GM19239 (cell line): ENCODE measurements at regions not wholly inside any gene's neighbourhood (a gene's known extent, or its start where the extent isn't known, plus 50 kb on each side); places are given as distances from the start of the nearest gene placed in this dataset.

Source experiments
- DNase-seq: peaks from one replicate; pipeline ENCODE4 v3.0.0; 2011; ENCODE audit warnings: low spot score; ENCODE audit not compliant: insufficient read length
- FAIRE-seq: peaks from 2 replicates; lab custom pipeline; 2011; peaks lifted over from hg19 to GRCh38; lab: Jason Lieb, UNC

DNA sequence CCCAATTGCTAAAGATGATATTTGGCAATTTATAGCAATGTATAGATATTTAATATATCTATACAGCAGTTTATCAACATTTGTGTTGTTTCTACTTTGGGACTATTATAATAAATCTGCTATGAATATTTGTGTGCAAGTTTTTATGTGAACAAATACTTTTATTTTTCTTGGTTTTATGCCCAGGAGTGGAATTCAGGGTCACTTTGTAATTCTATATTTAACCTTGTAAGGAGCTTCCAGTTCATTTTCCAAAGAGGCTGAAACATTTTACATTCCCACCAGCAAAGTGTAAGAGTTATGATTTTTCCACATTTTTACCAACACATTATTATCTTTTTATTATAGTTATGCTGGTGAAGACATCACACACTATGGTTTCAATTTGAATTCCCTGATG is 801.3 kb downstream of the PCDH18 start:
- no peak for DNase-seq
- no peak for FAIRE-seq

DNA sequence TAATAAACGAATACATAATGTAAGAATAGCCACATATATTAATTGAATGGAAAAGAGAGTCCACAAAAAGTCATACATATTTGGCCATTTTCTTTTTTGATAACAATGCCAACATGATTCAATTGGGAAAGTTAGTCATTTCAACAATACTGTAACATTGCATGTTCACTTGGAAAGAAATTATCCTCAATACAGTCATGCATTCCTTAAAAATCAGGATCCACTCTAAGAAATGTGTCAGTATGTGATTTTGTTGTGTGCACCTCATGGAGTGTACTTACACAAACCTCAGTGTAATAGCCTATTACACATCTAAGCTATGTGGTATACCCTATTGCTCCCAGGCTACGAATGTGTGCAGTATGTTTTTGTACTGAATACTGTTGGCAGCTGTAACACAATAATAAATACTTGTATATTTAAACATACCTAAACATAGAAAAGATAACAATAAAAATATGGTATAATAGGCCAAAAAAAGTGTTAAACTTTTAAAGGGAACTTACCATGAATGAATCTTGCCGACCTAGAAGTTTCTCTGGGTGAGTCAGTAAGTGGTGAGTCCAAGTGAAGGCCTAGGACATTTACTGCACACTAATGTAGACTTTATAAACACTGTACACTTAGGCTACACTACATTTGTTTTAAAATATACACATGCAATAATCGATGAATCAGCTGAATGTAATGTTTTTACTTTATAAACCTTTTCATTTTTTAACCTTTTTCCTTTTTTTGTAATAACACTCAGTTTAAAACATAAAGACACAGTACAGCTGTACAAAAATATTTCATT is 806.8 kb downstream of the PCDH18 start:
- DNase-seq (no peak), FAIRE-seq (no peak)

DNA sequence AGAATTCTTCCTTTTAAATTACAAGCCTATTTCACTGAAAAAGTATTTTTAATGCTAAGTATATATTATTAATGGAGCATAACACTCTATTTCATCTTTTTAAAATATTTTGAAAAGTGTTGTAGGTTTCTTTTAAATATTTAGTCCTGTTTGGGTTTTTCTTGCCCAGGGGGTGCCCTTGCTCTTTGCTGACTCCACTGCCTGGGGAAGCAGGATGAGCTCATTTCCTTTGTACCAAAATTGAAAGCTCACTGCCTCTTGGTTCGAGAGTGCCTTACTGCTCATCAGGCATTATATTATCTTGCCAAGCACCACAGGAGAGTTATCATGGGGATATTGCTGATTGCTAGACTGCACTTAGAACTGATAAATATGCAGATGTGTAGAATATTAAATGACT is 819.2 kb downstream of the PCDH18 start:
- DNase-seq, result no peak

DNA sequence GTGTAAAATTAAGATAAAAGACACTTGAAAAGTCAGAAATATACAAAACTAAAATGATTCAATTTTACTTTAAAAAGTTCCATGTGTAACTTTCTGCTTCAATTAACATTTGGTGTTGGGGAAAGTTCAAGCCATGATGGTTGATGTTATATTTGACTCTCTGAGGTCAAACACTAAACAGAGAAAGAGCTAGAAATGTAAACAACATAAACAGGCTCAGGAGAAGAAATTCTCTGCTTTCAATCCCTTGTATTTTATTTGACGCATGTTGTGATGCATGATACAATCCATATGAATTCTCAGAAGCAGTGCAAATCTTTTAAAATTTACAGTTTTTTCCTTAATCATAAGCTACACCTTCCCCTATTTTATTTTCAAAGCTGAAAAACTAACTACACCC is 822.4 kb downstream of the PCDH18 start:
- no peak for DNase-seq
- FAIRE-seq, result no peak

More for the DNA sequence above, 819.2 kb downstream of the PCDH18 start:
- FAIRE-seq, result no peak

DNA sequence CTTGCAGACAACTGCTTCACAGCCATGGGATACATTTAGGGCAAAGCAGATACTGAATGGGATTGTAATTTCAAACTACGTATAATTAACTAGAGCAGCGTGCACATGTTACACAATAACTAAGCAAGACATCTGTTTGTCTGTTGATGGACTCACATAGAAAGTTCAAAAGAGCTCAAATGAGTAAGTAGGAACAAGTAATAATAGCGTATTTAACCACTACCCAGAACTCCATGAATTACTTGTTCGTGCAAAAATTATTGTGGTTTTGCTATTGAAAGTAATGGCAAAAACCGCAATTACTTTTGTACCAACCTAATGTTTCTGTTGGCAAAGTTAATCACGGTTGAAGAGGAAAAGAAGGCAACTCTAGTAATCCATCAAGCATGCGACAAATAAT is 825.4 kb downstream of the PCDH18 start:
- no peak for FAIRE-seq
- DNase-seq, result no peak

DNA sequence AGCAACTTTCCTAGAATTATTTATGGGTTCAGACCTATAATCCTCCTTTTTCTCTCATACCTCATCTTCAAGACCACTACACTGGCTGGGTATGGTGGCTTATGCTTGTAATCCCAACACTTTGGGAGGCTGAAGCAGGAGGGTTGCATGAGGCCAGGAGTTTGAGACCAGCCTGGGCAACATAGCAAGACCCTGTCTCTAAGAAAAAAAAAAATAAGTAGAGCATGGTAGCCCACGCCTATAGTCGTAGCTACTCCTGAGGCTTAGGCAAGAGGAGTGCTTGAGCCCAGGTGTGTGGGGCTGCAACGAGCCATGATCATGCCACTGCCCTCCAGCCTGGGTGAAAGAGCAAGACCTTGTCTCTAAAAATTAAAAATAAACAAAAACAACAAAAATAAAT is 832.4 kb downstream of the PCDH18 start:
- DNase-seq (no peak), FAIRE-seq (no peak)

DNA sequence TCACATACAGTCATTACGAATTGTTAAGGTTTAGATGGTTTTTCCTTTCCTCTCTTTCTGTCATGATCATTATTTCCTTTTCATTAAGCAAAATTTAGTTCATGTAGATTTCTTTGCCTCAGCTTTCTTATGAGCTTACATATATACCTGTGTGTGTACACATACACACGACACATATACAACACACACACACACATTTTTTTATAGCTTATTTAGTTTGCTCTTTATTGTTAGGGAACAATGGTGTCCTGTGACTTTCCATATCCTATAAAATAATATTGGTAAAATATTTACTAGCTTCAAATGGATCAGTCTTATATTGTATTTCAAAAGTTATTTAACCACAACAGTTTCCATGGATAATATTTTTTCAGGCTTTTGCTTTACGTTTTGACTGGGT is 840.7 kb downstream of the PCDH18 start:
- DNase-seq (no peak), FAIRE-seq (no peak)

DNA sequence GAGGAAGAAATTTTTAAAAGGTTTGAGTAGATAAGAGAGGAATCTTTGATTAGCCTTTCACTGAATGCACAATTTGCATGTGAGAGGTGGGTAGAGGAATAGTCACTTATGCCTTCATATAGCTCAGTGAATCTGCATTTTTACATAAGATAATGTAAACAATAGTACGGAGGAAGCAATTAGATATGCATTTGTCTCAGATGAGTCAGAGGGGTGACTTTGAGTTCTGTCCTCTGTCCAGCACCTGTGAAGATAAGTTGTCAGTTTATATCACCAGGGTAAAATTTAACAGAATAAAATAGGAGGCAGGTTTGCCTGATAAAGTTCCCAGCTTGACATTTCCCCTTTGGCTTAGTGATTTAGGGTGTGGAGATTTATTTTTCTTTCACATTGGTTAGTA is 841.9 kb downstream of the PCDH18 start:
- DNase-seq (no peak), FAIRE-seq (no peak)

DNA sequence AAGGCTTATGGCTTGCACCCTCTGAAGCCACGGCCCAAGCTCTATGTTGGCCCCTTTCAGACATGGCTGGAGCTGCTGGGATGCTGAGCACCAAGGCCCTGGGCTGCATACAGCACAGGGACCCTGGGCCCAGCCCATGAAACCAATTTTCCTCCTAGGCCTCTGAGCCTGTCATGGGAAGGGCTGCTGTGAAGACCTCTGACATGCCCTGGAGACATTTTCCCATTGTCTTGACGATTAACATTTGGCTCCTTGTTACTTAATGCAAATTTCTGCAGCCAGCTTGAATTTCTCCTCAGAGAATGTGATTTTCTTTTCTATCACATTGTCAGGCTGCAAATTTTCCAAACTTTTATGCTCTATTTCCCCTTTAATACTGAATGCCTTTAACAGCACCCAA is 844.7 kb downstream of the PCDH18 start:
- no peak for FAIRE-seq

DNA sequence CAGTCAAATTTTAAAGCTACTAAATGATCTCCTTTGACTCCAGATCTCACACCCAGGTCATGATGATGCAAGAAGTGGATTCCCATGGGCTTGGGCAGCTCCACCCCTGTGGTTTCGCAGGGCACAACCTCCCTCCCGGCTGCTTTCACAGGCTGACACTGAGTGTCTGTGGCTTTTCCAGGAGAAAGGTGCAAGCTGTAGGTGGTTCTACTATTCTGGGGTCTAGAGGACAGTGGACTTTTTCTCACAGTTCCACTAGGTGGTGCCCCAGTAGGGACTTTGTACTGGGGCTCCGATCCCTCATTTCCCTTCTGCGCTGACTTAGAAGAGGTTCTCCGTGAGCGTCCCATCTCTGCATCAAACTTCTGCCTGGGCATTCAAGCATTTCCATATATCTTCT is 845.2 kb downstream of the PCDH18 start:
- DNase-seq, result no peak
- no peak for FAIRE-seq

More for the DNA sequence above, 844.7 kb downstream of the PCDH18 start:
- DNase-seq, result no peak

DNA sequence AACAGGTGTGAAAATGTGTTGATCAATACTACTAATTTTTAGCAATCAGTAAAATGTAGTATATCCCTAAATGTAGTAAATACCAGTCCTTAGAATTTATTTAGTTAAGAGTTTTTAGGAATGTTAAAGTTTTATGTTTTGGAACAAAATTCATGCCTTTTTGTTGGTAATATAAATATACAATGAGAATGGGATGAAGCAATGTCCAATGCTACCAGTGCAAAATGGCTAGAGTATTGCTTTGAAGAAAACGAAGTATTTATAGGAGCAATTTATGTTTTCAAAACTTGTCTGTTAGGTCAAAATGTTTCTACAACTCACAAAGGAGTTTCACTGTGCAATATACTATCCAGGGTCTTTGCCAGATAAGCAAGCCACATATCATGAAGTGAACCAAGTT is 851.5 kb downstream of the PCDH18 start:
- DNase-seq (no peak), FAIRE-seq (no peak)

DNA sequence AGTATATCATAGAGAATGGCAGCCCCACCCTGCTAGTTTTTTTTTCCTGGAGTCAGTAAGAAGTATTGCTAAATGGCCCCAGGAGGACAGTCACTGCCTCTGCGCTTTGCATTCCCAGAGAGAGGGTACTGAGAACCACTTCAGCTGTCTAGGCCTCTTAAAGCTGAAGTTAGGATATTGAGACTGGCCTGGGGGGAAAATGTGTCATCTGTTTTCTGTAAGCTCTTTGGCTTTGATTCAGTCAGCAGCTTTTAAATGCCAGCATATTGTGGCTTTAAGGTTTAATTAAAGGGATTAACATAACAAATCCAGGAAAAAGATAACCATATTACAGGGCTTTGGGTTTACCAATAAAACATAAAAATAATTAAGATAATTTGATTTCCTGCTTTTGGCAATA is 852.0 kb downstream of the PCDH18 start:
- FAIRE-seq (no peak), DNase-seq (no peak)

DNA sequence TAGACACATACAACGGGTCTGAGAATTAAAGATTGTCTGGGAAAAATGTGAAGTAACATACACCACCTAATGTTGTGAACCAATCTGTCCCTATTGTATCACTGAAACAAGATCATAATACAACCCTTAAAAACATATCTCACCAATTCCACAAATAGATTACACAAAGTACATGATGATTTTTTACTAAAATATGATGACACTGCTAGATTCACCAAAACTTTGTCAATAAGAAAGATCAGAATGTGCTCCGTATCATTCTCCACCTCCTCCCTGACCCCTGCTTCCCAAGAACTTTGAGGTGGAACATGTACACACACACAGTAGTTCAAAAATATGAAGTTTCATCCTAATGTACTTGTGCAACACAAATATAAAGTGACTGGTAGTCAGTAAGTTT is 862.0 kb downstream of the PCDH18 start:
- FAIRE-seq (no peak), DNase-seq (no peak)

DNA sequence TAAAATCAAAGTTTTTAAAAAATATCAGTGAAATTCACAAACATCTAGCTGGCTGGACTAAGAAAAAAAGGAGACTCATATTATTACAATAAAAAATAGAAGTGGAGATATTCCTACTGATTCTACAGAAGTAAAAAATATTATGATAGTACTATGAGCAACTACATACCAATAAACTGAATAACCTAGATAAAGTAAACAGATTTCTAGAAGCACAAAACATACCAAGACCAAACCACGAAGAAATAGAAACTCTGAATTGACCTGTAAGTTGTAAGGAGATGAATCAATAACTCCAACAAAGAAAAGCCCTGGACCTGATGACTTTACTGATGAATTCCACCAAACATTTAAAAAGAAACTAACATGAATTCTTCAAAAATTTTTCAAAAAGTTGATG is 867.3 kb downstream of the PCDH18 start:
- FAIRE-seq, result no peak

DNA sequence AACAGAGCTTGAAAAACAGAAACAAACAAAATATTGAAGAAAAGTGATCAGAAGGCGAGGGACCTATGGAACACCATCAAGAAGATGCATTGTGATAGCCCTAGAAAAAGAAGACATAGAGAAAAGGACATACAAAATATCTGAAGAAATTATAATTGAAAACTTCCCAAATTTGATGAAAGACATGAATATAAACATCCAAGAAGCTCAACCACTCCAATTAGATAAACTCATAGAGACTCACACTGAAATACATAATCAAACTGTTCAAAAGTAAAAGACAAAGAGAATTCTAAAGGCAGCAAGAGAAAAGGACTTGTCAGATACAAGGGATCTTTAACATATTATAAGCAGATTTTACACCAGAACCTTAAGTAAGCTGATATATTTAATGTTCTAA is 869.8 kb downstream of the PCDH18 start:
- FAIRE-seq, result no peak
- no peak for DNase-seq

More for the DNA sequence above, 867.3 kb downstream of the PCDH18 start:
- no peak for DNase-seq

DNA sequence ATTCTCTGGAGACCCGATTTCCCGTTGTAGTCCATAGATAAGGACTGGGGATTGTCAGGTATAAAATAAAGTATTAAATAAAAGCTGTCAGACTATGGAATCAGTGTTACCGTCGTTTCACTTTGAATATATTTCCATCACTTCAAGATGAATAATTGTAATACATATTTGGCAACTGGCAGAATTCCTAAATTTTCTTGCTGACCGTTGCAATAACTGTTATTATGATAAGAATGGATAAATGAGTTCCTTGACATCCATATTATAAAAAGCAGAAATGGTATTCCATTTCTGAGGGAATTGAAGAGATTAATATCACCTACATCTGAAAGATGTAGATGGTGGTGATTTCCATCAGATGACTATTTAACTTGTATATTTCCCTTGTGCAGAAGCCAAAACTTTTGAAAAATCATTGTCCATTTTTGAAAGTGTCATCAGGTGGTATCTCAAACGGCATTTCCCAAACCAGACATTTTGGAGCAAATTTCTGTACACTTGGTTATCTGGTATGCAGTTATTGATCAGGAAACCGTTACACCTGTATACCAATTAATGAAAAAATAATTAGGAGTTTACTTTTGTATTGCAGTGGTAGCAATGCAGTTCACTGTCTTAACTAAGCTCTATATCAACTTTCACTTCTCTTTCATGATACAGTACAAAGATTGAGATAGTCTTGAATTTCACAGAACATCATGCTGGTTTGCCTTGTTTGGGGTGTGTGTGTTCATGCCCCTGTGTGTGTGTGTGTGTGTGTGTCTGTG is 878.5 kb downstream of the PCDH18 start:
- FAIRE-seq (no peak), DNase-seq (no peak)

DNA sequence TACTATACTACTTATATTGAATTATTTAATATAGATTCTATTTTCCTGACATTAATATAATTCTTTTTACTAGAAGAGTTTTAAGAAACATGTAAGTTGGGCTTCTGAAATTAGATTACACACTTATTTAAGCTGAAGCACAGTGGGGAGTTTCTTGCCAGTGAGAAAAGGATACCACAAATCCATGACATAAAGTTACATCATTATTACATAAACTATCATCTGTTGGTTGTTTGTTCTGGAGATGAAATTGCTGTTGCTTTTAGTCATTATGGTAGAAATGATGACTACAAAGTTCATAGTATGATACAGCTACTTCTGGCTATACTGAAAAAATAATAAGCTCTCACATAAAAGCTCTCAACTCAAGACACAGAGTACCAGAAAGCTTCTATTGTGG is 880.4 kb downstream of the PCDH18 start:
- FAIRE-seq (no peak), DNase-seq (no peak)

DNA sequence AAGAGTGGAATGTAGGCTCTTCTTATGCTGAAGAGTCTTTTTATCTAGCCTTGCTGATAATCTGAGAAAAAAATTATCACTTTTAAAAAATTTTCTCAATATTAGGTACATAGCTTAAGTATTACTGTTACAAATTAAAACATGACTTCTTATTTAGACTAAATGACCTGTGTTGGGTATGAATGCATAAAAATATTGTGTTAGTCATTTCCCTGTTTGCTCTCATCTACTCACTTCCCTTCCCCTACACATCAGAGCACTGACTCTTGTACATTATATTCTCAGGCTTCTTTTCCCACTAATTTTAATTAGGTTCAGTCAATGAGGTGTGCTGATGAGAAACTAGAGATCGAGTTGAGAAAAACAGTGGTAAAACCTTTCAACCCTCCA is 881.0 kb downstream of the PCDH18 start:
- DNase-seq (no peak), FAIRE-seq (no peak)

DNA sequence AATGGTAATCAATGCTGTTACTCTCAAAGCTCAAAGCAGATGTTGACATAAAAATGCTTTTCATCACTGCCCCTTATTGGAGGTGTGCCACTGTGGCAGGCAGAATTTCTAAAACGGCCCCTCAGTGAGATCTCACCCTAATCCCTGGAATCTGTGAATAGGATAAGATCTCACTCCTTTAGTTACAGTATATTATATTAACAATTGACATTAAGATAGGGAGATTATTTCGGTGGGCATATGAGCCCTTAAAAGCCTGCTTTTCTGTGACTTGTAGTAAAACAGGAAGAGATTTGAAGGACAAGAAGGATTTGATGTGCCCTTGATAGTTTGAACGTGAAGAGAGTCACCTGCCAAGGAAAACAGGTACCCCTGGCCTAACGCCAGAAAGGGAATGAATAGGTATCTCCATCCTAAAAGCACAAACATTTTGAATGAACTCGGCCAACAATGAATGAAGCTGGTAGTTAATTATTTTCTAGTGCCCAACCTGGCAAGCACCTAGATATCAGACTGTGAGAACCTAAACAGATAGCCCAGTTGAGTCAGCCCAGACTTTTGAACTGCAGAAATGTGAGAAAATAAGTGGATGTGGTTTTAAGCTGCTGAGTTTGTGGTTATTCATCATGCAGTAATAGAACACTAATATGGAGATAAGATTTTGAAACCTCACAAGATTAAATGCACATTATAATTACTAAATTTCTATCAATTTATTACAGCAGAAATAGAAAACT is 881.6 kb downstream of the PCDH18 start:
- DNase-seq (no peak), FAIRE-seq (no peak)

DNA sequence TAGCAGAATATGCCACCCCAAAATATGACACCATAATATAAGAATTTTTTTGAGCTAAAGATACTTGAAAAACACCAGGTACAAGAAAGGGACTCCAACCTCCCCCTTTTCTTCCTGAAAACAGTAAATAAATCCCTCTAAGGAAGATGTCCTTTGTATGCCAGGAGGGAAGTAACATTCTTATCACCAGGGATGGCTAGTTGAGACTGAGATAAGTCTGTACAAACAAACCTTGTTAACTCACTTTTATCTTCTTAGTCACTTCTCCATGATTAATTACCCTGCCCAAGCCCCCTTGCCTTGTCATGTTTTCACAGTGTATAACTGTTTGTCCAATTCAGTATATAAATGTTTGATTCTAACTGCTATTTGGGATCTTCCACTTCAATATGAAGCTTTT is 888.0 kb downstream of the PCDH18 start:
- no peak for FAIRE-seq
- no peak for DNase-seq

DNA sequence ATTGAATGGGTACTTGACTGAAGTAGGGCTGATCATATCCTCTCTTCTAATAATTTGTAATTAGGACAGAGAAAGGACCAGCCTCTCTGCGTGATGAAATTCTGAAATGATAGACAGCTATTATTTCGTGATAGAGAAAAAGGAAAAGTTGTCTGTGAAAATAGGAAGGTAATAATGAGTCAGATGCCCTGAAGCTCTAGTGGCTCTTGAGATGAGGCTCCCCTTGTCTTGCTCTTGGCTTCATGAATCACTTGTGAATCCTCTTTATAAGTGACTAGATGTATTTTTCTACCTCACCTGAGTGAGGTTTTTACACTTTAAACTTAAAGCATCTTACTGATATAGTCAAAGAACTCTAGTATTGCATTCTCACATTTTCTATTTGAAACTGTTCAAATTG is 888.9 kb downstream of the PCDH18 start:
- no peak for FAIRE-seq

More for the DNA sequence above, 888.9 kb downstream of the PCDH18 start:
- no peak for DNase-seq
